ENCODE measurements at regions not wholly inside any gene's neighbourhood (a gene's known extent, or its start where the extent isn't known, plus 50 kb on each side); places are given as distances from the start of the nearest gene placed in this dataset.
"Not testable (repeated sequence)": the region's sequence is repeated elsewhere in the genome, so short reads cannot be mapped to it uniquely, and the experiment has no call there.

GRCh38 chr2:94776036-94776435 is 95.2 kb upstream of the TEKT4 start:
- Histone ChIP-seq H3K4me3 (ENCODE audit: low read depth, low read length, poor library complexity, severe bottlenecking) (no peak overlapping the region), H2AFZ (ENCODE audit: low read length) (no peak overlapping the region), H4K20me1 (ENCODE audit: insufficient read depth, low read length) (no peaks in the 10 kb centered on the region), H3K9me2 (ENCODE audit: insufficient read depth, low read length) (no peaks in the 10 kb centered on the region), H3K9me3 (ENCODE audit: low read length) (no peaks in the 10 kb centered on the region), H3K4me2 (ENCODE audit: low read length) (no peak overlapping the region), H3K4me1 (ENCODE audit: insufficient read depth, low read length, poor library complexity, severe bottlenecking) (no peaks in the 10 kb centered on the region), H3K79me2 (ENCODE audit: insufficient read depth, low read depth, low read length) (no peaks in the 10 kb centered on the region), H3K36me3 (ENCODE audit: insufficient read depth, low read length) (no peaks in the 10 kb centered on the region), H3K27ac (ENCODE audit: low read depth, low read length, poor library complexity, severe bottlenecking) (no peak overlapping the region)
- DNase-seq (ENCODE audit: low spot score): no peak
- ChIA-PET CTCF (ENCODE audit: unreplicated experiment) (no interaction called here), POLR2A (no interaction called here)
- TF ChIP-seq EZH2phosphoT487 (IDR thresholded peaks at IDR 0.05; ENCODE audit: borderline replicate concordance, low read depth, low read length) (no peak), CTCF (conservative IDR thresholded peaks at IDR 0.05; ENCODE audit: low read length) (no peak)
- BruUV-seq (replicated peaks): no TSS peak
- intact Hi-C loops (cut with micrococcal nuclease; ENCODE audit: unreplicated experiment): no loop called here

- H3K9me3 ChIP-seq (ENCODE audit: low read length); H3K4me3 ChIP-seq (ENCODE audit: low read depth, low read length, poor library complexity, severe bottlenecking); H3K4me2 ChIP-seq (ENCODE audit: low read length); CTCF ChIA-PET (ENCODE audit: unreplicated experiment); POLR2A ChIA-PET; H2AFZ ChIP-seq (ENCODE audit: low read length); H3K27ac ChIP-seq (ENCODE audit: low read depth, low read length, poor library complexity, severe bottlenecking); BruUV-seq (replicated peaks); DNase-seq (ENCODE audit: low spot score); intact Hi-C loops (cut with micrococcal nuclease; ENCODE audit: unreplicated experiment); H3K36me3 ChIP-seq (ENCODE audit: insufficient read depth, low read length); H4K20me1 ChIP-seq (ENCODE audit: insufficient read depth, low read length); H3K4me1 ChIP-seq (ENCODE audit: insufficient read depth, low read length, poor library complexity, severe bottlenecking); H3K79me2 ChIP-seq (ENCODE audit: insufficient read depth, low read depth, low read length); H3K9me2 ChIP-seq (ENCODE audit: insufficient read depth, low read length): not testable (repeated sequence)
Observed at GRCh38 chr2:94785105-94785504, 86.1 kb upstream of the TEKT4 start.

GRCh38 chr2:94786424-94786823 is 84.8 kb upstream of the TEKT4 start:
- H3K36me3 ChIP-seq (ENCODE audit: insufficient read depth, low read length); H3K27ac ChIP-seq (ENCODE audit: low read depth, low read length, poor library complexity, severe bottlenecking); H3K4me2 ChIP-seq (ENCODE audit: low read length); H3K4me1 ChIP-seq (ENCODE audit: insufficient read depth, low read length, poor library complexity, severe bottlenecking); H3K4me3 ChIP-seq (ENCODE audit: low read depth, low read length, poor library complexity, severe bottlenecking); BruUV-seq (replicated peaks); CTCF ChIA-PET (ENCODE audit: unreplicated experiment); H3K9me2 ChIP-seq (ENCODE audit: insufficient read depth, low read length); DNase-seq (ENCODE audit: low spot score); intact Hi-C loops (cut with micrococcal nuclease; ENCODE audit: unreplicated experiment); H2AFZ ChIP-seq (ENCODE audit: low read length); POLR2A ChIA-PET; H4K20me1 ChIP-seq (ENCODE audit: insufficient read depth, low read length); H3K79me2 ChIP-seq (ENCODE audit: insufficient read depth, low read depth, low read length); H3K9me3 ChIP-seq (ENCODE audit: low read length): not testable (repeated sequence)

GRCh38 chr2:94790169-94790568 is 81.1 kb upstream of the TEKT4 start:
- H3K27ac ChIP-seq (ENCODE audit: low read depth, low read length, poor library complexity, severe bottlenecking); BruUV-seq (replicated peaks); CTCF ChIA-PET (ENCODE audit: unreplicated experiment); H3K4me1 ChIP-seq (ENCODE audit: insufficient read depth, low read length, poor library complexity, severe bottlenecking); H2AFZ ChIP-seq (ENCODE audit: low read length); DNase-seq (ENCODE audit: low spot score); H3K9me3 ChIP-seq (ENCODE audit: low read length); H3K4me2 ChIP-seq (ENCODE audit: low read length); H3K9me2 ChIP-seq (ENCODE audit: insufficient read depth, low read length); H3K36me3 ChIP-seq (ENCODE audit: insufficient read depth, low read length); H3K79me2 ChIP-seq (ENCODE audit: insufficient read depth, low read depth, low read length); H4K20me1 ChIP-seq (ENCODE audit: insufficient read depth, low read length); intact Hi-C loops (cut with micrococcal nuclease; ENCODE audit: unreplicated experiment); H3K4me3 ChIP-seq (ENCODE audit: low read depth, low read length, poor library complexity, severe bottlenecking): not testable (repeated sequence)
- POLR2A ChIA-PET: interaction anchor here (0.6 kb wide), 1 partner anchor 578 kb away, joined by 4 read pairs; no protein-coding TSS in a partner anchor
